ENCODE measurements at regions not wholly inside any gene's neighbourhood (a gene's known extent, or its start where the extent isn't known, plus 50 kb on each side); places are given as distances from the start of the nearest gene placed in this dataset.
"Not testable (repeated sequence)": the region's sequence is repeated elsewhere in the genome, so short reads cannot be mapped to it uniquely, and the experiment has no call there.

DNA sequence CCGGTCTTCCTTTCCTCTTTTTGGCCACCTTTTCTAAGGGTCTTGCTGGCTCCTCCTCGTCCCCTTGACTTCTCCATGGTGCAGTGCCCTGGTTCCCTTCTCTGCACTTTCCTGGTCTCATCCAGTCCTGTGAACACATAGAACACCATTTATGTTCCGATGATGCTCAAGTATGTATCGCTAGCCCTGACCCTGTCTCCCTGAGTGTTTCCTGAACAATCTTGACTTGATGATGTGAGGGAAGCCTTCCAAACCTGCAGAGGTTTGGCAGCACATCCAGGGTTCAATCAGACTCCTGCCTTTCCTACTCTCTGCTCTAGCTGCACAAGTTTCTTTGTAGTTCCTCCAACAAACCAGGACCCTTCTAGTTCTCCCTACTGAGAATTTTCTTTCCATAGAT, 132.1 kb downstream of the RGPD3 start:
- Histone ChIP-seq H3K4me1 (ENCODE audit: control insufficient read depth, insufficient read depth, low read length) (no peaks in the 10 kb centered on the region), H3K36me3 (ENCODE audit: control insufficient read depth, insufficient read depth, low read length) (no peaks in the 10 kb centered on the region), H3K27ac (ENCODE audit: low read length) (no peak overlapping the region), H3K9me3 (ENCODE audit: control insufficient read depth, insufficient read depth, low read depth, low read length) (no peaks in the 10 kb centered on the region), H3K27me3 (ENCODE audit: control insufficient read depth, insufficient read depth, low read length) (no peaks in the 10 kb centered on the region), H3K4me3 (ENCODE audit: low read depth in 2 of 2, low read length in 2 of 2) (no peak overlapping the region)
- ChIA-PET POLR2A (no interaction called here), CTCF (no interaction called here)
- no TSS peak for BruUV-seq (replicated peaks)
- intact Hi-C loops (cut with micrococcal nuclease; ENCODE audit: unreplicated experiment): no loop called here
- no peak for TF ChIP-seq POLR2AphosphoS5 (IDR thresholded peaks at IDR 0.05; ENCODE audit: low read depth, low read length)
- no peak for TF ChIP-seq SIN3A (IDR thresholded peaks at IDR 0.05; ENCODE audit: borderline replicate concordance, insufficient read depth, low read depth, low read length)
- TF ChIP-seq, protein P1, sequence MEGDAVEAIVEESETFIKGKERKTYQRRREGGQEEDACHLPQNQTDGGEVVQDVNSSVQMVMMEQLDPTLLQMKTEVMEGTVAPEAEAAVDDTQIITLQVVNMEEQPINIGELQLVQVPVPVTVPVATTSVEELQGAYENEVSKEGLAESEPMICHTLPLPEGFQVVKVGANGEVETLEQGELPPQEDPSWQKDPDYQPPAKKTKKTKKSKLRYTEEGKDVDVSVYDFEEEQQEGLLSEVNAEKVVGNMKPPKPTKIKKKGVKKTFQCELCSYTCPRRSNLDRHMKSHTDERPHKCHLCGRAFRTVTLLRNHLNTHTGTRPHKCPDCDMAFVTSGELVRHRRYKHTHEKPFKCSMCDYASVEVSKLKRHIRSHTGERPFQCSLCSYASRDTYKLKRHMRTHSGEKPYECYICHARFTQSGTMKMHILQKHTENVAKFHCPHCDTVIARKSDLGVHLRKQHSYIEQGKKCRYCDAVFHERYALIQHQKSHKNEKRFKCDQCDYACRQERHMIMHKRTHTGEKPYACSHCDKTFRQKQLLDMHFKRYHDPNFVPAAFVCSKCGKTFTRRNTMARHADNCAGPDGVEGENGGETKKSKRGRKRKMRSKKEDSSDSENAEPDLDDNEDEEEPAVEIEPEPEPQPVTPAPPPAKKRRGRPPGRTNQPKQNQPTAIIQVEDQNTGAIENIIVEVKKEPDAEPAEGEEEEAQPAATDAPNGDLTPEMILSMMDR (IDR thresholded peaks at IDR 0.05): no peak
- no peak for TF ChIP-seq TCF7L2 (IDR thresholded peaks at IDR 0.05; ENCODE audit: low read depth, low read length)
- TF ChIP-seq, protein P2, sequence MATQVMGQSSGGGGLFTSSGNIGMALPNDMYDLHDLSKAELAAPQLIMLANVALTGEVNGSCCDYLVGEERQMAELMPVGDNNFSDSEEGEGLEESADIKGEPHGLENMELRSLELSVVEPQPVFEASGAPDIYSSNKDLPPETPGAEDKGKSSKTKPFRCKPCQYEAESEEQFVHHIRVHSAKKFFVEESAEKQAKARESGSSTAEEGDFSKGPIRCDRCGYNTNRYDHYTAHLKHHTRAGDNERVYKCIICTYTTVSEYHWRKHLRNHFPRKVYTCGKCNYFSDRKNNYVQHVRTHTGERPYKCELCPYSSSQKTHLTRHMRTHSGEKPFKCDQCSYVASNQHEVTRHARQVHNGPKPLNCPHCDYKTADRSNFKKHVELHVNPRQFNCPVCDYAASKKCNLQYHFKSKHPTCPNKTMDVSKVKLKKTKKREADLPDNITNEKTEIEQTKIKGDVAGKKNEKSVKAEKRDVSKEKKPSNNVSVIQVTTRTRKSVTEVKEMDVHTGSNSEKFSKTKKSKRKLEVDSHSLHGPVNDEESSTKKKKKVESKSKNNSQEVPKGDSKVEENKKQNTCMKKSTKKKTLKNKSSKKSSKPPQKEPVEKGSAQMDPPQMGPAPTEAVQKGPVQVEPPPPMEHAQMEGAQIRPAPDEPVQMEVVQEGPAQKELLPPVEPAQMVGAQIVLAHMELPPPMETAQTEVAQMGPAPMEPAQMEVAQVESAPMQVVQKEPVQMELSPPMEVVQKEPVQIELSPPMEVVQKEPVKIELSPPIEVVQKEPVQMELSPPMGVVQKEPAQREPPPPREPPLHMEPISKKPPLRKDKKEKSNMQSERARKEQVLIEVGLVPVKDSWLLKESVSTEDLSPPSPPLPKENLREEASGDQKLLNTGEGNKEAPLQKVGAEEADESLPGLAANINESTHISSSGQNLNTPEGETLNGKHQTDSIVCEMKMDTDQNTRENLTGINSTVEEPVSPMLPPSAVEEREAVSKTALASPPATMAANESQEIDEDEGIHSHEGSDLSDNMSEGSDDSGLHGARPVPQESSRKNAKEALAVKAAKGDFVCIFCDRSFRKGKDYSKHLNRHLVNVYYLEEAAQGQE (IDR thresholded peaks at IDR 0.05; ENCODE audit: insufficient read depth in 1 of 2, low read depth in 2 of 2, low read length in 1 of 2): no peak
- DNase-seq (ENCODE audit: low read depth, low spot score) (no peak), ATAC-seq (no peak)
- in situ Hi-C loops (cut with HindIII; ENCODE audit: low pct_unique_long_range_greater_than_20kb, low sequenced_read_pairs): no loop called here

DNA sequence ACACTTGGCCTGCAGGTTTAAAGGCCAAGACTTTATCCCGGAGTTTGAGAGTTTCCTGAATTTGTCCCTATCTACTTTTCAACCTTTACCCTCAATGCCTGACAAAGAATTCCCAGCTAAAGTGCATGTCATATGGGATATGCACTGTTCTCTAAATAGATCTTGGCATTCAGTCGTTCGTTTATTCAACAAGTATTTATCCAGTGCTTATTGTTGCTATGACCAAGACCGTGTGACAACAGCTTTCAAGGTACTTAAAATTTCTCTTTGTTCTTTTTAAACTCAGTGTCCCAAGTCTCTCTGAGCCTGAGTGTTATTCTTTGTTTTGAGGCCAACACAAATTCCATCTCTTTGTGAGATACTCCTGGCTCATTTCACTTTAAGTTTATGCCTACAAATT, 133.4 kb downstream of the RGPD3 start:
- ChIA-PET POLR2A (no interaction called here), CTCF (no interaction called here)
- Histone ChIP-seq H3K4me1 (ENCODE audit: control insufficient read depth, insufficient read depth, low read length) (no peaks in the 10 kb centered on the region), H3K9me3 (ENCODE audit: control insufficient read depth, insufficient read depth, low read depth, low read length) (no peaks in the 10 kb centered on the region), H3K36me3 (ENCODE audit: control insufficient read depth, insufficient read depth, low read length) (no peaks in the 10 kb centered on the region), H3K27ac (ENCODE audit: low read length) (no peak overlapping the region), H3K27me3 (ENCODE audit: control insufficient read depth, insufficient read depth, low read length) (no peaks in the 10 kb centered on the region), H3K4me3 (ENCODE audit: low read depth in 2 of 2, low read length in 2 of 2) (no peak overlapping the region)
- ATAC-seq (no peak), DNase-seq (ENCODE audit: low read depth, low spot score) (no peak)
- in situ Hi-C loops (cut with HindIII; ENCODE audit: low pct_unique_long_range_greater_than_20kb, low sequenced_read_pairs) (no loop called here), intact Hi-C loops (cut with micrococcal nuclease; ENCODE audit: unreplicated experiment) (no loop called here)
- no TSS peak for BruUV-seq (replicated peaks)
- TF ChIP-seq SIN3A (IDR thresholded peaks at IDR 0.05; ENCODE audit: borderline replicate concordance, insufficient read depth, low read depth, low read length) (no peak), TCF7L2 (IDR thresholded peaks at IDR 0.05; ENCODE audit: low read depth, low read length) (no peak), POLR2AphosphoS5 (IDR thresholded peaks at IDR 0.05; ENCODE audit: low read depth, low read length) (no peak)
- TF ChIP-seq, protein P1 (IDR thresholded peaks at IDR 0.05): no peak
- TF ChIP-seq, protein P2 (IDR thresholded peaks at IDR 0.05; ENCODE audit: insufficient read depth in 1 of 2, low read depth in 2 of 2, low read length in 1 of 2): no peak

DNA sequence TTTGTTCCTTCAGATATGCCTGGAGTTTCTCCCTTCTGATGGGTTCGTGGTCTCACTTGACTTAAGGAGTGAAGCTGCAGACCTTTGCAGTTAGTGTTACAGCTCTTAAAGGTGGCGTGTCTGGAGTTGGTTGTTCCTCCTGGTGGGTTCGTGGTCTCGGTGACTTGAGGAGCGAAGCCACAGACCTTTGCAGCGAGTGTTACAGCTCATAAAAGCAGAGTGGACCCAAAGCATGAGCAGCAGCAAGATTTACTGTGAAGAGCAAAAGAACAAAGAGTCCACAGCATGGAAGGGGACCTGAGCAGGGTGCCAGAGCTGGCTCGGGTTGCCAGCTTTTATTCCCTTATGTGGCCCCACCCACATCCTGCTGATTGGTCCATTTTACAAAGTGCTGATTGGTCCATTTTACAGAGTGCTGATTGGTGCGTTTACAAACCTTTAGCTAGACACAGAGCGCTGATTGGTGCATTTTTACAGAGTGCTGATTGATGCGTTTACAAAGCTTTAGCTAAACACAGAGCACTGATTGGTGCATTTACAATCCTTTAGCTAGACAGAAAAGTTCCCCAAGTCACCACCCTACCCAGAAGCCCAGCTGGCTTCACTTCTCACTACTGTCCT, 134.8 kb downstream of the RGPD3 start:
- intact Hi-C loops (cut with micrococcal nuclease; ENCODE audit: unreplicated experiment); CTCF ChIA-PET: not testable (repeated sequence)

More for the DNA sequence above, 134.8 kb downstream of the RGPD3 start:
- in situ Hi-C loops (cut with HindIII; ENCODE audit: low pct_unique_long_range_greater_than_20kb, low sequenced_read_pairs); H3K4me3 ChIP-seq (ENCODE audit: low read depth in 2 of 2, low read length in 2 of 2); DNase-seq (ENCODE audit: low read depth, low spot score); BruUV-seq (replicated peaks); H3K4me1 ChIP-seq (ENCODE audit: control insufficient read depth, insufficient read depth, low read length); ATAC-seq; H3K27ac ChIP-seq (ENCODE audit: low read length); H3K9me3 ChIP-seq (ENCODE audit: control insufficient read depth, insufficient read depth, low read depth, low read length); H3K36me3 ChIP-seq (ENCODE audit: control insufficient read depth, insufficient read depth, low read length); H3K27me3 ChIP-seq (ENCODE audit: control insufficient read depth, insufficient read depth, low read length); POLR2A ChIA-PET: not testable (repeated sequence)

Data from Panc1 (cell line).